ENCODE measurements at regions not wholly inside any gene's neighbourhood (a gene's known extent, or its start where the extent isn't known, plus 50 kb on each side); places are given as distances from the start of the nearest gene placed in this dataset.

DNA sequence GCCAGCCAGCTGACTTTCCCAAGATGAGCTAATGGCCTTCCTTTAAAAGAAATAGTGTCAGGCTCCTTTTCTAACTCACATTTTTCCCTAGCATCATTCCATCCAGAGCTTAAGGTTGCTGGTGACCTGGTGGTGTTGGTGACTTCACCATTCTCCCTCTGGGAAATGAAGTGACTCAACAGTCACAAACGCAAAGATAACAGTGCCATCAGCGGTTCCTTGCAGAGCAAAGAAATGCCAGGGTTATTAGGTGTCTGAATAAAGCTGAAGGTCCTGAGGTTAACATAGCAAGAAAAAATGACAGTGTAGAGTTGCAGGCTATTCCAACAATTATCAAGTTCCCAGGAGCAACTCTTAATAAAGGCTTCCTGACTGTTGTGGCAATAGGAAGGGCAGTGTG lies 111.8 kb upstream of the SLC44A1 start:
- 93% methylated on average over 2 of the region's 2 CpGs for WGBS
- H3K4me3 ChIP-seq: no peak overlapping the region

DNA sequence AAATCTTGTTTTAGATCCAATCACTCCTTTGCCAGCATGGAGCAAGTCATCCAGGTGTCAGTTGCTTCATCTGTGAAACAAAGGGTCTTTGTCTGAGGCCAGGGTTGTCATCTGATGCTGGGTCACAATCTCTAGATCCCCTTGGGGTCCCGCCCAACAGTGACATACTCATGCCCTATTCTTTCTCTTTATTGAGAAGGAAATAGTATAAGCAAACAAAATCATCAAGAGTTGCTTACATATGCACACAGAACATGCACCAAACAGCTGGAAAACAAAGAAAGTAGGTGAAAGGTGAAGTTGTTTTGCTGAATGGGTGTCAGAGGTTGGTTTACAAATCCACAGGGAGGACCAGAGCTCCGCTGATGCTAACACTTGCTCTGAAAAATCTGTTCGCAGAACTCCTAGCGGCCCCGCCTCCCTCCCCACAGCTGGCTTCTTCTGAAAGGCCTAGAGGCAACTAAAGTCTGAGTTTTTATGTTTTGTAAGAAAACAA lies 106.1 kb upstream of the SLC44A1 start:
- Histone ChIP-seq H3K27me3 (no peaks in the 10 kb centered on the region), H3K4me3 (no peak overlapping the region), H3K27ac (no peak overlapping the region), H3K36me3 (no peaks in the 10 kb centered on the region), H3K4me1 (peaks cover 13% of the 10 kb centered on the region), H3K9me3 (no peaks in the 10 kb centered on the region)
- TF ChIP-seq, protein P1, sequence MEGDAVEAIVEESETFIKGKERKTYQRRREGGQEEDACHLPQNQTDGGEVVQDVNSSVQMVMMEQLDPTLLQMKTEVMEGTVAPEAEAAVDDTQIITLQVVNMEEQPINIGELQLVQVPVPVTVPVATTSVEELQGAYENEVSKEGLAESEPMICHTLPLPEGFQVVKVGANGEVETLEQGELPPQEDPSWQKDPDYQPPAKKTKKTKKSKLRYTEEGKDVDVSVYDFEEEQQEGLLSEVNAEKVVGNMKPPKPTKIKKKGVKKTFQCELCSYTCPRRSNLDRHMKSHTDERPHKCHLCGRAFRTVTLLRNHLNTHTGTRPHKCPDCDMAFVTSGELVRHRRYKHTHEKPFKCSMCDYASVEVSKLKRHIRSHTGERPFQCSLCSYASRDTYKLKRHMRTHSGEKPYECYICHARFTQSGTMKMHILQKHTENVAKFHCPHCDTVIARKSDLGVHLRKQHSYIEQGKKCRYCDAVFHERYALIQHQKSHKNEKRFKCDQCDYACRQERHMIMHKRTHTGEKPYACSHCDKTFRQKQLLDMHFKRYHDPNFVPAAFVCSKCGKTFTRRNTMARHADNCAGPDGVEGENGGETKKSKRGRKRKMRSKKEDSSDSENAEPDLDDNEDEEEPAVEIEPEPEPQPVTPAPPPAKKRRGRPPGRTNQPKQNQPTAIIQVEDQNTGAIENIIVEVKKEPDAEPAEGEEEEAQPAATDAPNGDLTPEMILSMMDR (IDR thresholded peaks at IDR 0.05): no peak
- no peak for TF ChIP-seq POLR2A (IDR thresholded peaks at IDR 0.05)
- no peak for TF ChIP-seq POLR2AphosphoS5 (IDR thresholded peaks at IDR 0.05)
- TF ChIP-seq EP300 (IDR thresholded peaks at IDR 0.05): no peak
- no peak for DNase-seq (ENCODE audit: low spot score in 2 of 2)
- WGBS: 56% methylated on average over 5 of the region's 5 CpGs

More for the DNA sequence above, 111.8 kb upstream of the SLC44A1 start:
- no peak overlapping the region for H3K27ac ChIP-seq
- H3K36me3 ChIP-seq: no peaks in the 10 kb centered on the region
- no peak for DNase-seq (ENCODE audit: low spot score in 2 of 2)
- no peaks in the 10 kb centered on the region for H3K27me3 ChIP-seq
- TF ChIP-seq EP300 (IDR thresholded peaks at IDR 0.05) (no peak), POLR2AphosphoS5 (IDR thresholded peaks at IDR 0.05) (no peak), POLR2A (IDR thresholded peaks at IDR 0.05) (no peak)
- TF ChIP-seq, protein P1 (IDR thresholded peaks at IDR 0.05): no peak
- no peaks in the 10 kb centered on the region for H3K9me3 ChIP-seq
- H3K4me1 ChIP-seq: peaks cover 3% of the 10 kb centered on the region

DNA sequence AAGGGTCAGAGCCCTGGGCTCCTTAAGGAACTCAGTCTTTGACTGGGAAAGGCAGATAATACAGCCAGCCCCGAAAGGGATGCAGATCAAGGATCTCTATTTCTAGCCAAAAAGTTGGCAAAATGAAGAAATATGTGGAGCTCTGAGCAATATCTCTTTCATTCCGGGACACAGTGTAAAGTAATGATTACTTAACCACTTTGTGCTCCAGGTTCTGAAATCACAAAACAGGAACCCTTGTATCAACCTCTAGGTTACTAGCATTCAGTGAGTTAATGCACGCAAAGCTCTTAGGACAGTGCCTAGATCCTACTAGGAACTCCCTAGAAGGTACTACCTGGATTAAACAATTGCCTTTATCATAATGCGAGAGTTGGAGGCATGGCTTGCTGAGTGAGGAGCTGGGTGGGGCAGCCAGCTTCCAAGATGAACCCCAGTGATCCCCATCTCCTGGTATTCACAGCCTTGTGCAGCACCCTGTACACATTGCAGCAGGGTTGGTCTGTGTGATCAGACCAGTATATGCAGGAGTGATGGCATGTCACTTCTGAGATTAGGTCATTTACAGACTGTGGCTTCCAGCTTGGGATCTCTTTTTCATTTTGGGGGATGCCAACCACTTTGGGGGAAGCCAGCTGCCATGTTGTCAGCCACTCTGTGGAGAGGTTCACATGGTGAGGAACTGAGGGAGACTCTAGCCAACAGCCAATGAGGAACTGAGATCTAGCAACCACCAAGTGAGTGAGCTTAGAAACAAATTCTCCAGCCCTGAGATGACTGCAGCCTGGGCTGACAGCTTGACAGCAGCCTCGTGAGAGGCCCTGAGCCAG lies 103.1 kb upstream of the SLC44A1 start:
- H3K36me3 ChIP-seq: no peaks in the 10 kb centered on the region
- DNase-seq (ENCODE audit: low spot score in 2 of 2): no peak
- WGBS: 72% methylated on average over 5 of the region's 5 CpGs
- H3K9me3 ChIP-seq: no peaks in the 10 kb centered on the region
- H3K4me3 ChIP-seq: no peak overlapping the region
- H3K27me3 ChIP-seq: no peaks in the 10 kb centered on the region
- H3K27ac ChIP-seq: no peak overlapping the region
- peaks cover 13% of the 10 kb centered on the region for H3K4me1 ChIP-seq
- no peak for TF ChIP-seq POLR2A (IDR thresholded peaks at IDR 0.05)

DNA sequence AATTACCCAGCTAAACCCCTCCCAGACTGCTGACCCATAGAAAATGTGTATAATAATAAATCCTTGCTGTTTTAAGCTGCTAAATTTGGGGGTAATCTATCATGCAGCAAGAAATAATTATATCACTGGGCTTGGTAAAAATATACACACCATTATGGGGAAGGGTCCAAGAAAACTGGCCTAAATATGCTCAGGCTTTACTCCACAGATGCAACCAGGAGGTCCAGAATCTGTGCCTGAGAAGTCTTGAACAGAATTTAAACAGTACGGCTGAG lies 102.5 kb upstream of the SLC44A1 start:
- WGBS: 86% methylated on average over 1 of the region's 1 CpG
- H3K27me3 ChIP-seq: no peaks in the 10 kb centered on the region
- no peaks in the 10 kb centered on the region for H3K36me3 ChIP-seq
- peaks cover 13% of the 10 kb centered on the region for H3K4me1 ChIP-seq
- no peak overlapping the region for H3K4me3 ChIP-seq
- DNase-seq (ENCODE audit: low spot score in 2 of 2): no peak
- no peak overlapping the region for H3K27ac ChIP-seq
- H3K9me3 ChIP-seq: no peaks in the 10 kb centered on the region
- no peak for TF ChIP-seq EP300 (IDR thresholded peaks at IDR 0.05)
- TF ChIP-seq, protein P1 (IDR thresholded peaks at IDR 0.05): no peak
- TF ChIP-seq POLR2AphosphoS5 (IDR thresholded peaks at IDR 0.05): no peak
- no peak for TF ChIP-seq POLR2A (IDR thresholded peaks at IDR 0.05)

DNA sequence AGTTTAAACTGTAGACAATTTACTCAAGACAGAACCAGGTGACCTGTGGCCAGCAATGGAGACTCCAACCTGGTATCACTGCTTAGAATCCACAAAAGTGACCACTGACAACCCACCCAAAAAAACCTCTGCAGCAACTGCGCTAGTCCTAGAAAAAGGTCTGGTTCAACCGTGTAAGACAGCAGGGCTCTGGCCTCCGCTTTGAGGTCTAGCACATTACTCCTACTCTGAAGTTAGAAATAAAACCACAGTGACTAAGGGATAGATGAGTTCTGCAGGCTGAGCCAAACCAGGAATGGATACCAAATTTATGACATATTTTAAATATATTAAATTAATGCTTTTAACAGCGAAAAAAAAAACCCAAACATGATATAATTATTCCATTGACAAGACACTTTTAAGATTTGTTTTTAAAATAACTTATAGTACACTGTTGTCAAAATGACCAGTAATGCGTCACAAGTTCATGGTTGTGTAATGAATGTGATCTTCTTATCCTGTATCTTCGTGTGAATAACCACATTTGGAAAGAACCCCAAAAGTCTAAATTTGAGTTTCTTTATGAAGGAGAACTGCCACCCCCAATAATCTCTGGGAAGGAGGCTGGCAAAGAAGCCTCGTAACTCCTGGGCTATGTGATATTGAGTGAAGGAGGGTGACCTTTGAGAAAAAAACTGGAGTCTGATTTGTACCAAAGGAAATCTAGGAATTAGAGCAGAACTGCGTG lies 101.9 kb upstream of the SLC44A1 start:
- no peak for DNase-seq (ENCODE audit: low spot score in 2 of 2)
- no peak for TF ChIP-seq POLR2A (IDR thresholded peaks at IDR 0.05)
- H3K4me1 ChIP-seq: peaks cover 13% of the 10 kb centered on the region
- H3K4me3 ChIP-seq: no peak overlapping the region
- H3K36me3 ChIP-seq: no peaks in the 10 kb centered on the region
- no peaks in the 10 kb centered on the region for H3K27me3 ChIP-seq
- no peak overlapping the region for H3K27ac ChIP-seq
- 83% methylated on average over 8 of the region's 8 CpGs for WGBS
- no peaks in the 10 kb centered on the region for H3K9me3 ChIP-seq

DNA sequence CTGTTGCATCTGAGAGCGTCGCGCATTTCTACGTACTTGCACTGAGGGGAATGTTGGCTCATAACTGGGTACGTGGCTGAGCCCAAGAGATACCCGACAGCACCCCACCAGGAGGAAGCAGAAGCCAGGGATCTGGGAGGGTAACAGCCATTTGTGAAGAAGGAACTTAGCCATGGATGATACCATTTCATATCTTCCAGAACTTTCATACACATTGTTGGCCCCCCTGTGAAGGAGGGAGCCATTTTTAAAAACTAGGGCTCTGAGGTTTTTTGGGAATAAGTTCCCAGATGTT lies 101.4 kb upstream of the SLC44A1 start:
- H3K27me3 ChIP-seq: no peaks in the 10 kb centered on the region
- no peak for DNase-seq (ENCODE audit: low spot score in 2 of 2)
- no peaks in the 10 kb centered on the region for H3K9me3 ChIP-seq
- no peak overlapping the region for H3K27ac ChIP-seq
- TF ChIP-seq, protein P1 (IDR thresholded peaks at IDR 0.05): no peak
- TF ChIP-seq POLR2AphosphoS5 (IDR thresholded peaks at IDR 0.05): no peak
- TF ChIP-seq POLR2A (IDR thresholded peaks at IDR 0.05): no peak
- TF ChIP-seq EP300 (IDR thresholded peaks at IDR 0.05): no peak
- 86% methylated on average over 6 of the region's 6 CpGs for WGBS
- no peaks in the 10 kb centered on the region for H3K36me3 ChIP-seq
- no peak overlapping the region for H3K4me3 ChIP-seq
- peaks cover 13% of the 10 kb centered on the region for H3K4me1 ChIP-seq

All from suprapubic skin (tissue), 4 donors.